ES-I3 (cell line): ENCODE measurements at regions not wholly inside any gene's neighbourhood (a gene's known extent, or its start where the extent isn't known, plus 50 kb on each side); places are given as distances from the start of the nearest gene placed in this dataset.

ENCODE experiments used
- H3K36me3 ChIP-seq: 2 replicates; pipeline ENCODE4 v1.6.1; 2013; ENCODE audit warnings: mild to moderate bottlenecking, low read length, control low read depth, moderate library complexity; ENCODE audit not compliant: insufficient read depth
- H3K4me1 ChIP-seq: 2 replicates; pipeline ENCODE4 v1.6.1; 2013; ENCODE audit warnings: mild to moderate bottlenecking, control low read depth, low read length; ENCODE audit not compliant: insufficient read depth
- H3K9ac ChIP-seq: 2 replicates; pipeline ENCODE4 v1.6.1; 2013; ENCODE audit warnings: low read depth, mild to moderate bottlenecking, low read length, moderate library complexity
- H3K9me3 ChIP-seq: 2 replicates; pipeline ENCODE4 v1.6.1; 2013; ENCODE audit warnings: mild to moderate bottlenecking, low read length, moderate library complexity; ENCODE audit not compliant: control insufficient read depth, insufficient read depth

DNA sequence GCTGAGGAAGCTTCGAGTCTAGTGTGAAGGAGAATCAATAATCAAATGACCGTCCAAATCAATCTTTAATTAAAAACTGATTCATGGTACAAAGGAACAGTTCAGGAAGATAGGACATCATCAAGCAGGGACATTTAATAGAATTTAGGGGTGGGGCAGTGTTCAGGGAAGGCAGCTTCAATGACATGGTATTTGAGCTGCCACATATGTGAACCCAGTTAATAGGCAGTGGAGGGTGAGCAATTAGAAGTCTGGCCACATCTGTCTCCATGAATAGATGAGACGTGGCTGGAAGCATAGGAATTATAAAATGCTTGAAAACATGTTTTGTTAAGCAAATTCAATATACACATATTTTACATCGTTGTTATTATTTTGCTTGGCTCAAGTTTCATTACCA, 362.7 kb downstream of the PRDM2 start:
- H3K9me3 ChIP-seq, result no peaks in the 10 kb centered on the region; the same call in 1 of the 2 replicates
- H3K36me3 ChIP-seq, result no peaks in the 10 kb centered on the region; the same call in 1 of the 2 replicates
- no peak overlapping the region for H3K9ac ChIP-seq
- no peaks in the 10 kb centered on the region; the same call in 1 of the 2 replicates for H3K4me1 ChIP-seq

DNA sequence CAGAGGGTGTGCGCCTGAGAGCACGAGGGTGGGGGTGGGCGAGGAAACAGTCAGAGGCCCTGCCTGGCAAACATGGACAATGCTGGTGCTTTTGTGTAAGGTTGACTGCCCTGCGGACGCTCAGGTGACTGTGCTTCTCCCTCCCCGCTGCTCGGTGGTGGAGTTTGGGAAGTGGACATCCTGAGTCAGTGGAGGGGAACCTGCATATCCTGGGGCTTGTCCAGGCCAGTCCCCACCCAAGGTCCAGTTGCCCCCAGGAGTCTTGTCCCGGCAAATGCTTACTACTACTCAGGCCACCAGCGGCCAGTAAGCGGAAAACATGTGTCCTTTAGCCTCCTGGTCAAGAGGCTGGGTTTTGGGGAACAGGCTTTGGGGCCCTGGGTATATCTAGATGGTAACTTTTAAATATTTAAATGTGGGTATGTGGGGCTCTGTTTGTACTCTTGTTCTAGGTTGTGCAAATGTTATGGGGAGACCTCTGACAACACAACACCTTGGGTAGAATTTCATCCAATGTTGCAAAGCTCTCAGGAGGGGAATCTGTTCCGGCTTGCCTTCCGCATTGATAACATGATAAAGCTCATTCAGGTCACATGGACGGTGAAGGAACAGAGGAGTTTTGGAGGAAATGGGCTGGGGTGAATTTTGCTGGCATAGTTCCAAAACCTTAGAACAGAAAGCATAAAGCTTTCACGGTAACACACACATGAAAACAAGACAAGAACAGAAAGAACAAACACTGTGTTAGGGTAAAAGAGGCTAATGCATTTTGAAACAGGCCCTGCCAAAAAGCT, 364.9 kb downstream of the PRDM2 start:
- Histone ChIP-seq H3K36me3 (no peaks in the 10 kb centered on the region), H3K4me1 (no peaks in the 10 kb centered on the region; the same call in 1 of the 2 replicates), H3K9ac (no peak overlapping the region), H3K9me3 (no peaks in the 10 kb centered on the region)

DNA sequence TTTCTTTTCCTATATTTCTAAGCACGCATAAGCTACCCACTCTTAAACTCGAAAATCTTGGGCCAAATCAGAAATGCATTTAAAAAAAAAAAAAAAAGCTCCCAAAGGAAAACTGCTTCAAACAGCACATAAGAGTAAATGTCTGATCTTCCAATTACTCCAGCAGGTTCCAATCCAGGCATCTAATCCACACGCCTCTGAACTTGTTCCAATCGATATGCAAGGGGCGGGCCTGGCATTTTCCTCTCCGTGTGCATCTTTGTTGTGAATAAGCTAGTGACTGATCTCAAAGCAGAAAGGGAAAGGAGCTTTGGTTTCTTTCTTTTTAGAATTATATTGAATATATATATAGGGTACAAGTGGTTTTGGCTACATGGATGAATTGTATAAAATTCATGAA, 365.5 kb downstream of the PRDM2 start:
- Histone ChIP-seq H3K4me1 (no peaks in the 10 kb centered on the region; the same call in 1 of the 2 replicates), H3K36me3 (no peaks in the 10 kb centered on the region)

DNA sequence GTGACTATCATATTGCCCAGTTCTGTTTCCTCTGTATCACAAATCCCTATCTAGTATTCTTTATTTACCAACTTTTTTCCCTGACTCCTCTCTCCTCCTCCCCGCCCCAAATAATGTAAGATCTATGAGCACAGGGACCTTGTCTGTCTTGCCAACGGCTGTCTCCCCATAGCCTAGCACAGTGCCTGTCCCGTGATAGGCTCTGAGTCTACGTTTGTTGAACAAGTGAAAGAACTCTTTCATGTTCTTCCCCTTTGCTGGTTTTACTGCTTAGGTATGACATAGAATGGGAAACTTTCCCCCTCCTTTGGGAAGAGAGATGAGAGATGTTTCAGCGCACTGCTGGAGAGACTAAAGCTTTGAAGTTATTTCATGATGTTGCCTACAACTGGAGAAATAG, 367.0 kb downstream of the PRDM2 start:
- H3K9ac ChIP-seq, result no peak overlapping the region
- H3K9me3 ChIP-seq, result no peaks in the 10 kb centered on the region
- no peaks in the 10 kb centered on the region; the same call in 1 of the 2 replicates for H3K4me1 ChIP-seq
- H3K36me3 ChIP-seq, result no peaks in the 10 kb centered on the region

More for the DNA sequence above, 365.5 kb downstream of the PRDM2 start:
- H3K9ac ChIP-seq, result no peak overlapping the region
- H3K9me3 ChIP-seq, result no peaks in the 10 kb centered on the region

DNA sequence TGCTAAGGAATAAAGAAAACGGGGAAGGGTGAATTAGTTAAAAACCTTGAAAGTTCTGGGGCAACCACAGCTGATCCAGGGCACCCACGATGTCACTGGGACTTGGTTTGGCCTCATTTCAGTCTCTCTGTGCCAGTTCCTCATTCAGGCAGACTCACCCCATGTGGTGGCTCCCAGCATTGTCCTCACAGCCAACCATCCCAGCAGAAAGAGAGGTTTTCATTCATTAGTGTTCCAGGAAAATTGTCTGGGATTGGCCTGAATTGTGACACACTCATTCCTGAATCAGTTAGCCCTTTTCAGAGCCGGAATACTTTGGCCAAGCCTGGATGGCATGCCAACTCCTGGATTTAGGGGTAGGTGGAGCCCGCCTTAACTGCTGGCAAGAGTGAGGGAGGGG, 367.7 kb downstream of the PRDM2 start:
- Histone ChIP-seq H3K9ac (no peak overlapping the region), H3K36me3 (no peaks in the 10 kb centered on the region), H3K4me1 (no peaks in the 10 kb centered on the region; the same call in 1 of the 2 replicates), H3K9me3 (no peaks in the 10 kb centered on the region)

DNA sequence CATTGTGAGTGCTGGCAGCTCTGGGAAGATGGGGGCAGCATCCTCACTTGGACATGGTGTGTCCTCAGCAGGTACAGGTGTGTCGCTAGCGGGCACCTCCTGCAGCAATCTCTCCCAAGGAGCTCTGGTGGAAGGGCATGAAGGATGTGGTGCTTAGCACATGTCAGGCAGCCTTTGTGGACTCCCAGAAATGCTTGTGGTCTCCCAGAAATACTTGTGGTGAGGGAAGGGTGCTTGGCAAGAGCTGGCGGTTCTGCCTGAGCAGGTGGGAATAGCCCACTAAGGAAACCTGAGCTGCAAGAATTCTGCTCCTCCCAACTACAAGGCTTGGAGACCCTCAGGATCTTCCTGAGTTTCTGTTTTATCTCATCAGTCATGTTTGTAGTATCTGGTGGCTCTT, 371.6 kb downstream of the PRDM2 start:
- Histone ChIP-seq H3K4me1 (no peaks in the 10 kb centered on the region), H3K9ac (no peak overlapping the region), H3K36me3 (no peaks in the 10 kb centered on the region), H3K9me3 (no peaks in the 10 kb centered on the region)

DNA sequence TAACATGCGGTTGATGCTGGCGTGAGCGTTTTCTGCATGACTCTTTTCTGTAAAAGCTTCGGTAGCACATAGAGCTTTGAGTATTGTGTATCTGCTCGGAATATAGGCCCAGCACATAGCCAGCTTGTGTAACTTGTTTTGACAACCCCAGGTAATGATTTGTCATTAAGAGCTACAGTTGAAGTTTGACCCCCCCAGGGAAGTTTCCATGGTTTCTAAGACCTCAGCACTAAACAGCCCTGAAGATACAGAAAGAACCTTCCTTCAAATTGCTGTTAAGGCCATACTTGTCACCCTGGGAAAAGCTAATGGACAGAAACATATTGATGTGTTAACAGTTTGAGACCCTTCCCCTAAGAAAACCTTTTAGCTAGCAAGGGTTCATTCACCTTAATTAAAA, 380.7 kb downstream of the PRDM2 start:
- H3K4me1 ChIP-seq, result peaks cover 6% of the 10 kb centered on the region; the same call in 1 of the 2 replicates
- H3K36me3 ChIP-seq, result no peaks in the 10 kb centered on the region
- H3K9me3 ChIP-seq, result no peaks in the 10 kb centered on the region

DNA sequence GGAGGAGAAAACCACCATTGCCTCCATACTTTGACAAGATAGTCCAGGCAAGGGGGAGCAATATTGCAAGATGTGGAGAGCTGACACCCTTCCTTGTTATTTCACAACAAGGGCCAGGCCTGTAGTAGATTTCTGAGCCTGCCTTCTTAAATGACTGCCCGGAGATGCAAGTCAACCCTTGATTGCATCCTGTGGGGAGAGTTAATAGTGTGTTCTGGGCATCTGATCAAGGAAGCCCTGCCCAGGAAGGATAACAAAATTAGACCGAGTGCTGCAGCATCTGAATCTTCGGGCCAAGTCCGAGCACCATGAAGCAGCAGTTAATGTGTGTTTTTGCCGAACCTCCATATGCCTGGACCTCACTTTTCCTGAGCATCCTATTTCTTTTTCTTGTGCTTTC, 382.3 kb downstream of the PRDM2 start:
- no peaks in the 10 kb centered on the region for H3K36me3 ChIP-seq
- no peak overlapping the region for H3K9ac ChIP-seq
- H3K9me3 ChIP-seq, result no peaks in the 10 kb centered on the region
- H3K4me1 ChIP-seq, result peaks cover 6% of the 10 kb centered on the region; the same call in 1 of the 2 replicates

More for the DNA sequence above, 380.7 kb downstream of the PRDM2 start:
- H3K9ac ChIP-seq, result no peak overlapping the region

DNA sequence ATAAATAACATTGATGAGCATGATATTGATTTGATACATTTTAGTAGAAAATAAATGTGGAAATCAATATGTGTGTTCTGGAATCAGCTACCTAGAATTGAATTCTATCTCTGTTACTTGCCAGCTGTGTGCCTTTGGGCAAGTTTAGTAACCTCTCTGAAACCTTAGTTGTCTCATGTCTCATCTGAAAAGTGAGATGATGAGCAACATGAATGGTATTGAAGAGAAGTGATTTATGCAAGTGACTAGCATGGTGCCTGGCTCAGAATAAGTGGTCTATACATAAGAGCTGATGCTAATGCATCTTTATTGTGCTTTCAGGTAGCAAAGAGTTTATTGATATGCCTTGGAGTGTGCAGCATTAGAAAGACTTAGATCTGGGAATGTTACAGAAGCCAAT, 383.3 kb downstream of the PRDM2 start:
- no peak overlapping the region for H3K9ac ChIP-seq
- no peaks in the 10 kb centered on the region for H3K9me3 ChIP-seq
- no peaks in the 10 kb centered on the region for H3K36me3 ChIP-seq
- H3K4me1 ChIP-seq, result peaks cover 6% of the 10 kb centered on the region; the same call in 1 of the 2 replicates

DNA sequence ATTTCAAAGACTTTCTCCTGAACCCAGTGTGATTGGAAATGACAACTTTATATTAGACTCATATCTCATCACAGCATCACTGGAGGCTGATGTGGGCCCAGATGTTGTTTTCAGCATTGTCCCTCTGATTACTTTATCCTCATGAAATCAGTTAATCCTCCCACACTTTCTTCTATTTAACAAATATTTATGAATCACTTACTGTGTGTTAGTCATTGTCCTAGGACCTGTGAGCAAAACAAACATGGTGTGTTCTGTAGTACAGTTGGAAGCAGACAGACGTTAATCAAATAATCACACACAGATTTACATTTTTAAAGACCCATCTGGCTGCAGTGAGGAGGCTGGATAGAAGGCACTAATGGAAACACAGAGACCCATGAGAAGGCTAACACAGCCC, 383.7 kb downstream of the PRDM2 start:
- Histone ChIP-seq H3K9ac (no peak overlapping the region), H3K9me3 (no peaks in the 10 kb centered on the region), H3K36me3 (no peaks in the 10 kb centered on the region), H3K4me1 (peaks cover 6% of the 10 kb centered on the region; the same call in 1 of the 2 replicates)

DNA sequence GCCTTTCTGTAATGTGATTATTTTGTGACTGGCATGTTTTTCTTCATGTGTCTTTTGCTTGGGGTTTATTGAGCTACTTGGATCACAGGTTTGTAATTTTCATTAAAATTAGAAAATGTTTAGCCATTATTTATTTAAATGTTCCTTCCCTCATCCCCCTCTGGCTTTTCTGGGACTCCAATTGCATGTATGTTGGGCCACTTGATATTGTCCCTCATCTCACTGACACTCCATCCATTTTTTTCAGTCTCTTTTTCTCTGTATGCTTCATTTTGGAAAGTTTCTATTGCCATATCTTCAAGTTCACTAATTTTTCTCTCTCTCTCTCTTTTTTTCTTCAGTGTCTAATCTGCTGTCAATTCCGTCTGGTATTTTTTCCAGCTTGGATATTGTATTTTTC, 390.1 kb downstream of the PRDM2 start:
- Histone ChIP-seq H3K9ac (no peak overlapping the region), H3K36me3 (no peaks in the 10 kb centered on the region), H3K4me1 (no peaks in the 10 kb centered on the region), H3K9me3 (peaks cover 3% of the 10 kb centered on the region; the same call in 1 of the 2 replicates)

DNA sequence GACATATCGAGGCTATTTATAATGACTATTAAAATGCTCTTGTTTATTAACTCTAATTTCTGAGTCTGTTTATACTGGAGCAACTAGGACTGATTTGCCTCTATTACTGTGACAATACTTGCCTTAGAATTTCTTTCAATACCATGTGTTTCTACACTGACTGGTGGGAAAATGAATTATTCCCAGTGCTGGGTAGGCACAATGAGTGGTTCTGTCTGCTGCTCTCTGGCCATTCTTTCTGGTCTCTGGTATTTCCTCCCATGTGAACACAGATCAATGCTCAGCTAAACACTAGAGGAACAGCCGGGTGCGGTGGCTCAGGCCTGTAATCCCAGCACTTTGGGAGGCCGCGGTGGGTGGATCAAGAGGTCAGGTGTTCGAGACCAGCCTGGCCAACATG, 390.5 kb downstream of the PRDM2 start:
- H3K4me1 ChIP-seq, result no peaks in the 10 kb centered on the region
- H3K9me3 ChIP-seq, result peaks cover 3% of the 10 kb centered on the region; the same call in 1 of the 2 replicates
- H3K36me3 ChIP-seq, result no peaks in the 10 kb centered on the region
- no peak overlapping the region for H3K9ac ChIP-seq

DNA sequence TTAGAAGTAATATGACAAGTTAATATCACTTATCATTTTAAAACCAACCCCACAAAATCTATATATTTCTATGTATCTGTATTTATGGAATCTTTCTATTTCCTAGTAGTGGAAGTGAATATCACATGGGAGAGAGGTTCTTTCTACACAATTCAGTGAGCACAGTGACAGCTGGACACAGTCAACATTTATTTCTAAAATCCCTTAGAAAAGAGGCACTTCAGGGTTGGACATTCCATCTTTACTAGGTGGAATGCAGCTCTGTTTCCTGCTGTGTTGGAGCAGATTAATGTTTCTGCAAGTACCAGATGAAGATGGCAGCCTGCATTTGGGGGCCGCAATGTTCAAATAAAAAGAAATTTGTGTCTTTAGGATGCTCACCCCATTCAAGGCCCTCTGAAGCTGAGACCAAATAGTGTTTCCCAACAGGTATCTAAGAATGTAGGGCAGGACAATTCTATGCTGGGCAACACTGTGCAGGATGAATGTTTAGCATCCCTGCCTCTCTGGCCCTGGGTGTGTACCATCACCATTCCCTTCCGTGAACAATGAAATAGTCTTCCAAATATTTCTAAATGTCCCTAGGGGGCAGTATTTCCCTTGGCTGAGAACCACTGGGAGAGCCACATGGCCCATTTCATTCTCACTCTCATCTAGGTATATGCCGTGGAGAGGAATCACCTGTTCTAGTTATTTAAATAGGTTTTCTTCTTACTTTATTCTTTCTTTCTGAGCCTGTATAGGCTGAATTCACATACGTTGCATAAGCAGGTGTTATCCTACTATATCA, 394.8 kb downstream of the PRDM2 start:
- H3K4me1 ChIP-seq, result no peaks in the 10 kb centered on the region
- H3K9ac ChIP-seq, result no peak overlapping the region
- H3K36me3 ChIP-seq, result no peaks in the 10 kb centered on the region
- H3K9me3 ChIP-seq, result peaks cover 3% of the 10 kb centered on the region; the same call in 1 of the 2 replicates

DNA sequence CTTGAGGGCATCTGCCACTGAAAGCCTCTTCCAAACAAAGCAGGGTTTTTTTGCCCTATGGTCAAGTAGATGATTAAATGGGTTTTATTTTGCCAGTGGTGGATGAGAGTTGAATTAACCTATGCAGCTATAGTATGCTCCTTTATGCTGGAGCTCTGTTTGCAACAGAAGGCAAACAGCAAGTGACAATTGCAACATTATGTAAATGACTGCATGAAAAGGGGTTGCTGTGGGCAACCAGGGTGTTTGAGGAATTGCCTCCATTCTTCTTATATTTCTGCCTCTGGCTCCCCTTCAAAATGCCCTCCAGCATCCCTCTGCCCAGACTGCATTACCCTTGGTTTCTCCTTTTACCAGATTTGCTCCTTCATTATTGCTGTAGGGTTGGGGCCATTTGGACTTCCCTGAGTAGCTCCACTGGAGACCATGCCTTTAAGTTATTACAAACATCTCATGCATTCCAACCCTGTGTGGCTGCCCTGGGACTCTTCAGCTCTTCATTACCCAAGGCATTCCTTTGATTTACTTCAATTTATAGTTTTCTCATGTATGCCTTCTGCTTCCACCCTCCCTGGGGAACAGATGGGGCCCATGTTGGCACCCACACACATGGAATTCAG, 398.4 kb downstream of the PRDM2 start:
- no peaks in the 10 kb centered on the region for H3K9me3 ChIP-seq
- no peaks in the 10 kb centered on the region for H3K36me3 ChIP-seq
- H3K9ac ChIP-seq, result no peak overlapping the region
- H3K4me1 ChIP-seq, result no peaks in the 10 kb centered on the region
